Gastrocnemius medialis (tissue), 4 donors: ENCODE measurements at regions not wholly inside any gene's neighbourhood (a gene's known extent, or its start where the extent isn't known, plus 50 kb on each side); places are given as distances from the start of the nearest gene placed in this dataset.

Experiments
- CTCF ChIP-seq, 5 experiments: fragments of 450-650 bp in 3 of 5; fragments of 200-600 bp in 2 of 5; sonication (generic) in 2 of 5; IDR thresholded peaks in 4 of 5; conservative IDR thresholded peaks in 1 of 5; 1 replicate in 4 of 5; 2 replicates in 1 of 5; pipeline ENCODE4 v1.5.1; 2016 to 2019; ENCODE audit warnings: antibody characterized with exemption in 5 of 5, mild to moderate bottlenecking in 3 of 5, moderate library complexity in 3 of 5
- POLR2A ChIP-seq, 2 donors: fragments of 450-650 bp; IDR thresholded peaks; one replicate each; pipeline ENCODE4 v1.6.1; 2017; ENCODE audit warnings: antibody characterized with exemption in 2 of 2, mild to moderate bottlenecking in 2 of 2, moderate library complexity in 2 of 2

GRCh38 chr20:22525821-22526220 lies 58.6 kb downstream of the FOXA2 start:
- TF ChIP-seq CTCF (IDR thresholded peaks at IDR 0.05 in 4 of 5, conservative IDR thresholded peaks at IDR 0.05 in 1 of 5) (no peak), POLR2A (IDR thresholded peaks at IDR 0.05) (no peak)
